ENCODE measurements at regions not wholly inside any gene's neighbourhood (a gene's known extent, or its start where the extent isn't known, plus 50 kb on each side); places are given as distances from the start of the nearest gene placed in this dataset.
"Not testable (repeated sequence)": the region's sequence is repeated elsewhere in the genome, so short reads cannot be mapped to it uniquely, and the experiment has no call there.

DNA sequence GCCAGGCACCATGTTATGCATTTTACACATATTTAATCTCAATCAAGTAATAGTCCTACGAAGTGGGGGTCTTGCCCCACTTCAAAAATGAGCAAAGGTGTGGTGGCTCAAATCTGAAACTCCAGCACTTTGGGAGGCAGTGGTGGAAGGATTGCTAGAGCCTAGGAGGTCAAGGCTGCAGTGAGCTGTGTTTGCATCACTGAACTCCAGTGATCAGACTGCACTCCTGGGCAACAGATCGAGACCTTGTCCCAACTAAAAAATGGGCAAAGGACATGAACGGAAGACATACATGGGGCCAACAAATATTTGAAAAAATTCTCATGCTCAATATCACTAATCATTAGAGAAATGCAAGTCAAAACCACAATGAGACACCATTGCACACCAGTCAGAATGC lies 116.3 kb upstream of the NBPF8 start:
- H3K4me1 ChIP-seq (replicated peaks in 1 of 2); in situ Hi-C loops (cut with MboI; ENCODE audit: low pct_unique_long_range_greater_than_20kb in 2 of 9, low sequenced_read_pairs in 9 of 9, unreplicated experiment in 9 of 9); ATAC-seq (replicated peaks in 6 of 8); H3K4me3 ChIP-seq; H3K27ac ChIP-seq: not testable (repeated sequence)
- no CpG with 5 or more reads among the region's 3 CpGs for WGBS, 10 experiments

DNA sequence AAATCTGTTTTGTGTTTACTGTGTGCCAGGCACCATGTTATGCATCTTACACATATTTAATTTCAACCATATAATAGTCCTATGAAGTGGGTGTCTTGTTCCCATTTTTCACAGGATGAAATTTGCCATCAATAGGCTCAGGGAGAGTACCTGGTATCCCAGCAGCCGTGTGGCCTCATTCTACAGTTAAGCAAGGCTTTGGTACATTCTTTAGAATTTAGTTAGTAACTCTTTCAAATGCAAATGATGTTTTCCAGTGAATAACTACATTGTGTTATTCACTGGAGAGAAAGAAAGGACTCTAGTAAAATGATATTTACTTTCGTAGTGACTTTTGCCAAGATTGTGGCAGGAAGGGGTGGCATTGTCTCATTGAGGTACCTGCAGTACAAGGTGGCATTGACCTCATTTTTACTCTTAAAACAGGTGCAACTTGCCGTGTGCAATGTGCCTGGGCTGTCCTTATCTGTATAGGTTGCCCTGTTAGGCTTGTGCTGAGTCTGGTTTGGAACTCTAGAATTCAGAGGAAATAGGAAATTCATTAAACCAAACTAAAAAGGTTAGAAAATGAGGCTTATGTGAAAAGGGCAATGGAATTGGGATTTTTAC lies 117.4 kb upstream of the NBPF8 start:
- in situ Hi-C loops (cut with MboI; ENCODE audit: low pct_unique_long_range_greater_than_20kb in 2 of 9, low sequenced_read_pairs in 9 of 9, unreplicated experiment in 9 of 9) = not testable (repeated sequence)
- peak in 5 of 8 experiments; percentile 47 to 80 (median 64) for ATAC-seq (replicated peaks in 6 of 8)
- WGBS, 10 experiments = no CpG with 5 or more reads among the region's 3 CpGs

DNA sequence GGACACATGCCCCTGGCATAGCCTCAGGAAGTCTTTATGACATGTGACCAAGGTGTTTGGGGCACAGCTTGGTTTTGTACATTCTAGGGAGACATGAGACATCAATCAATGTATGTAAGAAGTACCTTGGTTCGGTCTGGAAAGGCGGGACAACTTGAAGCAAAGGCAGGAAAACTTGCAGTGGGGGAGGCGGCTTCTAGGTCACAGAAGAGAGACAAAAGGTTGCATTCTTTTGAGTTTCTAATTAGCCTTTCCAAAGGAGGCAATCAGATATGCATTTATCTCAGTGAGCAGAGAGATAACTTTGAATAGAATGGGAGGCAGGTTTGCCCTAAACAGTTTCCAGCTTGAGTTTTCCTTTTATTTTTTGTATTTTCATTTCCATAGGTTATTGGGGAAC lies 113.8 kb upstream of the SEC22B start:
- H3K27ac ChIP-seq; H3K4me1 ChIP-seq (replicated peaks in 1 of 2); ATAC-seq (replicated peaks in 6 of 8); in situ Hi-C loops (cut with MboI; ENCODE audit: low pct_unique_long_range_greater_than_20kb in 2 of 9, low sequenced_read_pairs in 9 of 9, unreplicated experiment in 9 of 9); H3K4me3 ChIP-seq: not testable (repeated sequence)
- WGBS, 10 experiments = no CpG with 5 or more reads among the region's 3 CpGs

More for the DNA sequence above, 117.4 kb upstream of the NBPF8 start:
- H3K4me1 ChIP-seq (replicated peaks in 1 of 2); H3K27ac ChIP-seq; H3K4me3 ChIP-seq: not testable (repeated sequence)

DNA sequence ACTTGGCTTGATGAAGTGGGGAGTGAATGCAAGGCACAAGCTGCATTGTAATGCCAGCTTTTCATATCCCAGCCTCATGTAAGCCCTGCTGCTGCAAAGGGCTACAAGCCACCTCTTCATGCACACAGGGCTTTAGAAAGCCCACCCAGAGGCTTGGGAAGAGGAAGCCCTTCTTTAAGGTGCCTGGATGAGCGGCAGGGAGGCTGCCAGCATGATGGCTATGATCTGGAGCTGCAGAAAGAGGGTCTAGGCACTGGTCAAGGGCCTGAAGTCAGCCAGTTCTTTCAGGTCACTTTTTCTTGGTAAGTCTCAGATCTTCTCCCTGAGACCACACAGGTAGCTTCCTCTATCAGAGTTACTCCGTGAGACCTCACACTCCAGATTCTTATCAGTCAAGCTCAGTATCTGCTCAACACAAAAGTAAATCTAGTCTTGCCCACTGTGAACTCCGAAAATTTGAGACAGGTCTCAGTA lies 113.3 kb upstream of the SEC22B start:
- ATAC-seq (replicated peaks in 6 of 8); in situ Hi-C loops (cut with MboI; ENCODE audit: low pct_unique_long_range_greater_than_20kb in 2 of 9, low sequenced_read_pairs in 9 of 9, unreplicated experiment in 9 of 9); H3K27ac ChIP-seq; H3K4me3 ChIP-seq; H3K4me1 ChIP-seq (replicated peaks in 1 of 2): not testable (repeated sequence)
- no CpG with 5 or more reads among the region's 3 CpGs for WGBS, 10 experiments

DNA sequence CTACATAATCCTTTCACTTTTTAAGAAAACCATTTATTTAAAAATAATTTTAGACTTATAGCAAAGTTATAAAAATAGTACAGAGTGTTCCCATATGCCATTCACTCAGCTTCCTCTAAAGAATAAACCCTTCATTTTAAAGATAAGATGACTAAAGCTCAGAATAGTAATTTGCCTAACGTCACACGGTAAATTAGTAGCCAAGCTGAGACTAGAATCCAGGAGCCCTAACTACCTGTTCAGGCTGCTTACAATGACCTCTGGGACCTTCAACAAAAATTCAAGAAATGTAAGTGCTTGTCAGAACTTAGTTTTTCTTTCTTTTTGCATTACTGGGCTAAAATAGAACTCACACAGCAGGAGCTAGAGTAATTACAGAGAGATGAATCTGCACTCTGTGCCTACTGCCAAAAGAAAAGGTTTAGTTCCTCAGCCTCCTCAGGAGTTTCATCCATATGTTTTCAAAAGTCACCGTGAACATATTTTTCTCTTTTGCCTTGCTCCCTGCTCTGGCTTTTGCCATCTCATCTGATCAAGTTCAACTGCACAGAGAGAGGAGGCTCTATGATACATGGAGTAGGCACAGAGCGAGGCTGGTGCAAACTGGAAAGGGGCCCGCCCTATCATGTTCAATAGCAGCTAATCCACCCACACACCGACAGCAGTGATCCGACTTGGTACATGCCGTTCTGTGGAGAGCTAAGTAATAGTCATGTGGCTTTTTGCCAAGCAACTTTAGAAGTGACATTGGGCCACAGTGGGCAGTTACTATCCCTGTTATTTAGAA lies 112.7 kb upstream of the SEC22B start:
- H3K4me3 ChIP-seq; in situ Hi-C loops (cut with MboI; ENCODE audit: low pct_unique_long_range_greater_than_20kb in 2 of 9, low sequenced_read_pairs in 9 of 9, unreplicated experiment in 9 of 9); H3K27ac ChIP-seq; H3K4me1 ChIP-seq (replicated peaks in 1 of 2): not testable (repeated sequence)
- peak; percentile 52 to 85 (median 78) for ATAC-seq (replicated peaks in 6 of 8)
- WGBS, 10 experiments = no CpG with 5 or more reads among the region's 8 CpGs

DNA sequence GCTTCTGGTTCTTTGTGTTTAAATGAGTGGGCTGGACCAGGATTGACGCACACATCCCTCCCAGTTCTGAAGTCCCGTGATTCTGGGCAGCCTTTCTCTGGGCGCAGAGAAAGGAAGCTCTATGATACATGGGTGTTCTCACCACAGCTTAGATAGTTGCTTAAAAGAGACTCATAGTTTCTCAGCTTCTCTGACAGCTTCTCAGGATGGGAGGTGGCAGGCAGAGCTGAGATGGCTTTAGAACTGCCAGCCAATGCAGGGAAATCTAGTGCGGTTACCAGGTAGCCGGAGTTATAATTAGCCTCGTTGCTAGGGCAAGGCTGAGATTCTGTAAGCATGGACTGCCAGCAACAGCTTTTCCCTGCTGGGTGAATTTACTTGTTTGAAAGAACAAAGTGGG lies 111.8 kb upstream of the SEC22B start:
- H3K4me3 ChIP-seq; in situ Hi-C loops (cut with MboI; ENCODE audit: low pct_unique_long_range_greater_than_20kb in 2 of 9, low sequenced_read_pairs in 9 of 9, unreplicated experiment in 9 of 9); H3K4me1 ChIP-seq (replicated peaks in 1 of 2); H3K27ac ChIP-seq: not testable (repeated sequence)
- peak; percentile 48 to 92 (median 83) for ATAC-seq (replicated peaks in 6 of 8)
- WGBS, 10 experiments = no CpG with 5 or more reads among the region's 6 CpGs

DNA sequence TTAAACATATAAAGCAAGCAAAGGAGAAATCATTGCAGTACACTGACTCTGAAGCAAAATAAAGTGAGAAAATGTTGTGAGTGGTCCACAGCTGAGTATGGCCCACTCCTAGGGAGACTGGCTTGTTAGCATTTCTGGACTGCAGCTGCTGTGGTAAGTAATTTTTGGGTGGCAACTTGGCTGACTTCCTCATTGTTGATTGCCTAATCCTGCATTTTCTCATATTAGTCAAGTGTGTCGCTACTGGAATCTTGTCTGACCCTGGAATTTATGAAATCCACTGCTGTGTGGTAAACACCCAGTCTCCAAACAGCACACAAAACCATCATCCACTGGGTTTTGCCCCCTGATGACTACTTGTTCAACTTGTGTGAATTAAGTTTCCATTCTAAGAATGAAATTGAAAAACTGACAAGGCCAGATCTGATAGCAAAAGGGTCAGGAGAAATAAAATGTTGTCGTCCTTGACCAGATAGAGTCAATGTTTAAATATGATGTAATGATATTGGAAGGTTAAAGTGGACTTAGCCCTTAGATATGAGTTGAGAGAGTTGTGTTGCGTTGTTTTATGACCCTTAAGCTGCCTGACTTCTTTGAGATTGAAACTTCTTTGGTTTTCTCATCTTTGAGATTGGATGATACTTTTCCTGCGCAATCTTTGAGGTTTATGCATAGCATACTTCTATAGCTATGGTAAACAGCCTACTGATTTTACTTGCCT lies 106.6 kb upstream of the SEC22B start:
- H3K27ac ChIP-seq; H3K4me1 ChIP-seq (replicated peaks in 1 of 2); H3K4me3 ChIP-seq; in situ Hi-C loops (cut with MboI; ENCODE audit: low pct_unique_long_range_greater_than_20kb in 2 of 9, low sequenced_read_pairs in 9 of 9, unreplicated experiment in 9 of 9): not testable (repeated sequence)
- no CpG with 5 or more reads among the region's 4 CpGs for WGBS, 10 experiments
- peak in 4 of 8 experiments; percentile 14 to 95 (median 86) for ATAC-seq (replicated peaks in 6 of 8)

DNA sequence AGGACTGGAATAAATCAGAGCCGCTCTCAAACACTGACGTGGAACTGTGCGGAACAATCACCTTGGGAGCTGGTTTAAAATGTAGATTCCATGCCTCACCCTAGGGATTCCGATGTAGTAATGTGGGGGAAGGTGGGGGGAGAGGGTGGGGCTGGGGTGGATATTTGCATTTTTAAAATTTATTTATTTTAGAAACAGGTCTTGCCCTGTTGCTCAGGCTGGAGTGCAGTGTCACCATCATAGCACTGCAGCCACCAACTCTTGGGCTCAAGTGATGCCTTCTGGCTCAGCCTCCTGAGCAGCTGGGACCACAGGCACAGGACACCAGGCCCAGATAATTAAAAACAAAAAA lies 101.9 kb upstream of the SEC22B start:
- H3K4me1 ChIP-seq (replicated peaks in 1 of 2); H3K27ac ChIP-seq; H3K4me3 ChIP-seq; in situ Hi-C loops (cut with MboI; ENCODE audit: low pct_unique_long_range_greater_than_20kb in 2 of 9, low sequenced_read_pairs in 9 of 9, unreplicated experiment in 9 of 9): not testable (repeated sequence)
- peak in 4 of 8 experiments; percentile 22 to 58 (median 36) for ATAC-seq (replicated peaks in 6 of 8)
- WGBS, 10 experiments = no CpG with 5 or more reads among the region's 4 CpGs

DNA sequence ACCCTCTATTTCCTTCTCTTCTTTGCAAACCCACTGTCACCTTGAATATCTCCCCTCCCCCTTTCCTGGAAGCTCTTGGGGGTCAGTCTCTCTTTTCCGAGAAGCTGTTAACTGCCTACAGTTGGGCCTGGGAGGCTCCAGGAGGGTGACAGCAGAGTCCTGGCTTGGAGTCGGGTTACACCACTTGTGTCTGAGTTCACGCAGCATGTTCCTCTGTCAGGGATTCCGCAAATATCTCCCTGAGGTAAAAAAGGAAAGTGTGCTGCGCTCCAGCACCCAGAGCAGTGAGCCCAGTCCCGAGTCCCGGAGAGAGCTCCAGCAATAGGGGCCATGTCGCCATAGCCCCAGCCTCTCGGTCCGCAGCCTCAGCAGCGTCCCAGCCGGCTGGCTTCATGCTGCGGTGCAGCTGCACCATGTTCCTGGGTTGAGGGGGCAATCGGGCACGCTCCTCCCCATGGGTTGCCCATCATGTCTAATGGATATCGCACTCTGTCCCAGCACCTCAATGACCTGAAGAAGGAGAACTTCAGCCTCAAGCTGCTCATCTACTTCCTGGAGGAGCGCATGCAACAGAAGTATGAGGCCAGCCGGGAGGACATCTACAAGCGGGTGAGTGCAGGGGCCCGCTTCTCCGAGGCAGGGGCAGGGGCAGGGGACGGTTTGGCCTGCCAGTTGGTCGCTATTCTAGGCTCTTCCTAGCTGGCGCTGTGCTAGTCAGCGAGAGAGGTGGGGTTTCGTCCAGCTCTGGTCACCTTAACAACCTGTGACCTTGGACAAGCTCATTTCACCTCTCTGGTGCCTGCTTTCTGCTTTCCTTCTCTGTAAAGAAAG lies 101.3 kb upstream of the SEC22B start:
- no CpG with 5 or more reads among the region's 26 CpGs for WGBS, 10 experiments
- H3K27ac ChIP-seq; H3K4me3 ChIP-seq; in situ Hi-C loops (cut with MboI; ENCODE audit: low pct_unique_long_range_greater_than_20kb in 2 of 9, low sequenced_read_pairs in 9 of 9, unreplicated experiment in 9 of 9); H3K4me1 ChIP-seq (replicated peaks in 1 of 2): not testable (repeated sequence)
- ATAC-seq (replicated peaks in 6 of 8) = peak in 2 of 8 experiments; percentile 23 to 24

DNA sequence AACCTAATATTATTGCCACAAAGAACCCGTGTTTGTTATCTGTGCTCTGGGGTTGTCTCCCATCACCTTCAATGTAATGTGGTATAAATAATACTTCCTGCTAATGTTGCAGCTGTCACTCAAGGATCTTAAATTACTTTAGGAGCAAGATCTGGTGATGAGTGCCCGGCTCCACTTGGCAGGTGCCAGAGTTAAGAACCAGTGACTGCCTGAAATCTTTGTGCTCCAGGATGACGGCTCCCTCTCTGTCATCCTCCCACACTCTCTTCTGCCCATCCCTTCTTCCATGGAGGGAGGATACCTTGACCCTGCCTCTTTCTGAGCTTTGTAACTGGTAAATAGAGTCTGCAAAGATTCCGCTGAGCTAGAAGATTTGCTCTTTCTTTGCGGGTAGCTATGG lies 100.4 kb upstream of the SEC22B start:
- H3K27ac ChIP-seq; H3K4me3 ChIP-seq; in situ Hi-C loops (cut with MboI; ENCODE audit: low pct_unique_long_range_greater_than_20kb in 2 of 9, low sequenced_read_pairs in 9 of 9, unreplicated experiment in 9 of 9); H3K4me1 ChIP-seq (replicated peaks in 1 of 2); ATAC-seq (replicated peaks in 6 of 8): not testable (repeated sequence)
- no CpG with 5 or more reads among the region's 5 CpGs for WGBS, 10 experiments

DNA sequence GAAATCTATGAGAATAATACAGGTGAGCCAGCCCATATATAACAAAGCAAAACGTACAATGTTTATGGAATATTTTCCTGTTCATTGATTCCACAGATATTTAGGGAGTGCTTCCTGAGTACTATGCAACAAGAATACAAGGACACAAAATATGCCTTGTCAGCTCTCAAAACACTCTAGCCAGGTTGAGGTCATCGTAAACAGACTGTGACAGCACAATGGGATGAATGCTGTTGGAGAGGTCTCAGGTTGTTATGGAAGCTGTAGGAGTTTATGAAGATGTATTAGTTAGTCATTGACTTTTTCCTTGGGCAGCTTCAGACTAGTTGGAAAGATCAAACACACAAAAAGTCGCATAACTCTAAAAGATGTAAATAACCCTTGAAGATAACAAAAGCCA lies 98.1 kb upstream of the SEC22B start:
- H3K27ac ChIP-seq; H3K4me3 ChIP-seq; H3K4me1 ChIP-seq (replicated peaks in 1 of 2); in situ Hi-C loops (cut with MboI; ENCODE audit: low pct_unique_long_range_greater_than_20kb in 2 of 9, low sequenced_read_pairs in 9 of 9, unreplicated experiment in 9 of 9): not testable (repeated sequence)
- peak in 3 of 8 experiments; percentile 24 to 77 (median 33) for ATAC-seq (replicated peaks in 6 of 8)
- WGBS, 10 experiments = no CpG with 5 or more reads among the region's 3 CpGs

DNA sequence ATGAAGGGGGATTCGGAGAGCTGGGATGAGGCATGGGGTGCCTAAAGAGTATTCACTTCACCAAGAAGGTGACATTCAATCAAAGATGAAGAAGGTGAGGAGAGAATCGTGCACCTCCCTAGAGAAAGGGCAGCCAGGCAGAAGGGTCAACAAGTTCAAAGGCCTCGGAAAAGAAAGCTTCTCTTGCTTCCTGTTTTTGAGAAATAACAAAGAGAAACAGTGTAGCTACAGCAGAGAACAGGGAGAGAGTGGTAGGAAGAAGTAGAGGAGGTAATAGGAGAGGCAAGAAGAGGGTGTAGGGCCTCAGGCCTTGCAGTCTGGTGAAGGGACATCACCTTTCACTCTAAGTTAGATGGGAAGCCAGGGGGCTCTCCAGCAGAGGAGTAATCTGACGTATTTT lies 97.0 kb upstream of the SEC22B start:
- H3K27ac ChIP-seq; ATAC-seq (replicated peaks in 6 of 8); H3K4me1 ChIP-seq (replicated peaks in 1 of 2); in situ Hi-C loops (cut with MboI; ENCODE audit: low pct_unique_long_range_greater_than_20kb in 2 of 9, low sequenced_read_pairs in 9 of 9, unreplicated experiment in 9 of 9); H3K4me3 ChIP-seq: not testable (repeated sequence)
- no CpG with 5 or more reads among the region's 4 CpGs for WGBS, 10 experiments

DNA sequence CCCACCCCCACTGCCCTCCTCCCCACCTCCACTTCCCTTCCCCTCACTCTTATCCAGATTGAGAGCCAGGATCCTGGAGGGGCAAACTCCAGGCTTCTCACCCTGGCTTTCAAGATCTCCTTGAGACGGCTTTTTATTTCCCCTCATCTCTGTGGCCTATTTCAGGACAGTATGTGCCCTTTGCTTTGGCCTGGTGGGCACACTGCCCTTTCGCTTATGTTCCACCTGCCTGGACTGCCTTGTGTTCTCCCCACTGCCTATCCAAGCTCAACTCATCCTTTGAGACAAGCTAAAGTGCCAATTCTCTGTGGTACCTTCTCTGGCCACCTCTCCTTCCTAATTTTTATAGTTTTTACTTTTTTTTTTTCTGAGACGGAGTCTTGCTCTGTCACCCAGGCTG lies 95.9 kb upstream of the SEC22B start:
- H3K4me1 ChIP-seq (replicated peaks in 1 of 2); H3K4me3 ChIP-seq; ATAC-seq (replicated peaks in 6 of 8); in situ Hi-C loops (cut with MboI; ENCODE audit: low pct_unique_long_range_greater_than_20kb in 2 of 9, low sequenced_read_pairs in 9 of 9, unreplicated experiment in 9 of 9); H3K27ac ChIP-seq: not testable (repeated sequence)
- WGBS, 10 experiments = no CpG with 5 or more reads among the region's 3 CpGs

Data from motor neuron (in vitro differentiated cells).